Gastrocnemius medialis (tissue), 4 donors: ENCODE measurements at regions not wholly inside any gene's neighbourhood (a gene's known extent, or its start where the extent isn't known, plus 50 kb on each side); places are given as distances from the start of the nearest gene placed in this dataset.

Experiments used
- POLR2A ChIP-seq, 2 donors: fragments of 450-650 bp; IDR thresholded peaks; one replicate each; pipeline ENCODE4 v1.6.1; 2017; ENCODE audit warnings: antibody characterized with exemption in 2 of 2, mild to moderate bottlenecking in 2 of 2, moderate library complexity in 2 of 2
- TF ChIP-seq, protein P1 (sequence below), 5 experiments: fragments of 450-650 bp in 3 of 5; fragments of 200-600 bp in 2 of 5; sonication (generic) in 2 of 5; IDR thresholded peaks in 4 of 5; conservative IDR thresholded peaks in 1 of 5; 1 replicate in 4 of 5; 2 replicates in 1 of 5; pipeline ENCODE4 v1.5.1; 2016 to 2019; ENCODE audit warnings: antibody characterized with exemption in 5 of 5, mild to moderate bottlenecking in 3 of 5, moderate library complexity in 3 of 5

DNA sequence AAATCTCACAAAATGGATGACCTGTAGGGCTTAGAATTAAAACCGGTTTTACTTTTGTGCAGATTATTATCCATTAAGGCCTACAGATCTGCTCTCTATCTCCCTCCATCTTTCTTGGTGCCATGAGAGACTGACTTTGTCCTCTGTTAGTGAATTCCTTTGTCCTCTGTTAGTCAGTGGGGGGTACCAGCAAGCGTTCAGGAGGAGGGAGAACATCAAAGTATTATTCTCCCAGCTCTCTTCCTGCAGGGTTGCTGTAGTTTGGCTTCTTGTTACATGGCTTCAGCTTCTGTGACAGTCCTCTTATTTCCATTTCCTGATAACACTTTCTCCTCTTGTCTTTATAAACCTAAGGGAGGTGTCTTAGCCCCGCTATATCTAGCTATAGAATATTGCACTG, 850.5 kb upstream of the SEMA6A start:
- TF ChIP-seq, protein P1, sequence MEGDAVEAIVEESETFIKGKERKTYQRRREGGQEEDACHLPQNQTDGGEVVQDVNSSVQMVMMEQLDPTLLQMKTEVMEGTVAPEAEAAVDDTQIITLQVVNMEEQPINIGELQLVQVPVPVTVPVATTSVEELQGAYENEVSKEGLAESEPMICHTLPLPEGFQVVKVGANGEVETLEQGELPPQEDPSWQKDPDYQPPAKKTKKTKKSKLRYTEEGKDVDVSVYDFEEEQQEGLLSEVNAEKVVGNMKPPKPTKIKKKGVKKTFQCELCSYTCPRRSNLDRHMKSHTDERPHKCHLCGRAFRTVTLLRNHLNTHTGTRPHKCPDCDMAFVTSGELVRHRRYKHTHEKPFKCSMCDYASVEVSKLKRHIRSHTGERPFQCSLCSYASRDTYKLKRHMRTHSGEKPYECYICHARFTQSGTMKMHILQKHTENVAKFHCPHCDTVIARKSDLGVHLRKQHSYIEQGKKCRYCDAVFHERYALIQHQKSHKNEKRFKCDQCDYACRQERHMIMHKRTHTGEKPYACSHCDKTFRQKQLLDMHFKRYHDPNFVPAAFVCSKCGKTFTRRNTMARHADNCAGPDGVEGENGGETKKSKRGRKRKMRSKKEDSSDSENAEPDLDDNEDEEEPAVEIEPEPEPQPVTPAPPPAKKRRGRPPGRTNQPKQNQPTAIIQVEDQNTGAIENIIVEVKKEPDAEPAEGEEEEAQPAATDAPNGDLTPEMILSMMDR (IDR thresholded peaks at IDR 0.05 in 4 of 5, conservative IDR thresholded peaks at IDR 0.05 in 1 of 5): no peak
- TF ChIP-seq POLR2A (IDR thresholded peaks at IDR 0.05): no peak
